Coronary artery (tissue), 2 donors: ENCODE measurements at regions not wholly inside any gene's neighbourhood (a gene's known extent, or its start where the extent isn't known, plus 50 kb on each side); places are given as distances from the start of the nearest gene placed in this dataset.
"Not testable (repeated sequence)": the region's sequence is repeated elsewhere in the genome, so short reads cannot be mapped to it uniquely, and the experiment has no call there.

Experiments
- DNase-seq: peaks from one replicate; pipeline ENCODE4 v3.0.0-alpha.2; 2017; ENCODE audit warnings: low spot score
- H3K27ac ChIP-seq, 2 donors: fragments of 200-600 bp; sonication (generic); one replicate each; pipeline ENCODE4 v1.5.1; 2016 to 2019
- H3K4me3 ChIP-seq: fragments of 200-600 bp; sonication (generic); 2 replicates; pipeline ENCODE4 v1.5.1; 2016; ENCODE audit warnings: mild to moderate bottlenecking, moderate library complexity
- CTCF ChIP-seq: fragments of 200-600 bp; sonication (generic); IDR thresholded peaks from one replicate; pipeline ENCODE4 v1.5.1; 2019; ENCODE audit warnings: antibody characterized with exemption

DNA sequence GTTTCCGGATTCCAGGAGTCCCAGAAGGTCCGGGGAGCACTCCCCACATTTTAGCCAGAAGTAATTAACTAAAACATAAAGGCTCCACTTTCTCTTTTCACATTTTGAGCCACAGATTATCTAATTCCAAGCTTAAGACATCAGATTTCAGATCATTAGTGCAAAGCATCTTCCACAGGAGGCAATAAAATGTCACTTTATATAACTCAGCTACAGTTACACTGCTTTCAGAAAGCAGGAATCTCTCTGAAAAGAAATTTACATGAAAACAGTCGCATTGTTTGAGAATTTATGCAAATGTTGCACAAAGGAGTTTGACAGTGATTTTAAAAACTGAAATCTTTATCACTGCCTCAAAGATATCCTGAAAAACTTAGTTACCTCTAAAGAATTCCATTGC is 99.7 kb downstream of the LMO4 start:
- H3K27ac ChIP-seq: no peak overlapping the region
- no peak overlapping the region for H3K4me3 ChIP-seq
- DNase-seq: no peak
- TF ChIP-seq CTCF: no peak

DNA sequence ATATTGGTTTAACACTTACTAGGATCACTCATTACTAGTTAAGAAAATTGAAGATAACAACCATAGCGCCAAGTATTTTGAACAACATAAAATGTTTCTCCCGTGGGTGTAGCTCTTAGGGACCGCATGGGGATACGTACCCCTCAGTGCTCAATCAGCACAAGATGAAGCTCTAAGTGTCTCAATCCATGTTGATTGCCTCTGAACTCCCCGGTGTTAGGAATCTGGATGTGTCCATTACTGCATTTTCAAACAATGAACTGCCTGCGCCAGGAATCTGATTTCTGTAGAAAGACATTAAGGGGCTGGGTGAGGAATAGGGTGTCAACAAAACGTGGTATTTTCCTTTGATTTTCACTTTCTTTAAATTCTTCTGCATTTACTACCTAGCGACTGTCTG is 100.2 kb downstream of the LMO4 start:
- H3K27ac ChIP-seq: no peak overlapping the region
- H3K4me3 ChIP-seq: no peak overlapping the region
- DNase-seq: no peak
- TF ChIP-seq CTCF: no peak

DNA sequence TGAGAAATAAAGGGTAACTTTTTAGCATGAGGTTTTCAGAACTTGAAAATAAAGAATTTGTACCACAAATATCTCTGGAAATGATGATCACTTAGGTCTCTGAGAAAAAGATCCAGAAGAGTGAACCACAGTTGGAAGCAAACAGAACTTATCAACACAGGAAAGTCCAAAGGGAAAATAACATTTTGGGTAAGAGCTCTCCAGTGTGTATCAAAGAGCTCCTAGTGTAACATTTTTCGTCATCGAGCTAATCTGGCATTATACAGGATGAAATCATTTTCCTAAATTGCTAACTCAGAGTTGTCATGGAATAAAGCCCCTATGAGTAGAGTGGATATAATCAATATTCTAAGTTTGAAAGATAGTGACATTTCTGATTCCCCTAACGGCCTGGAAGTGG is 104.0 kb downstream of the LMO4 start:
- no peak for TF ChIP-seq CTCF
- Histone ChIP-seq H3K27ac (no peak overlapping the region), H3K4me3 (no peak overlapping the region)

GRCh38 chr1:87433101-87433500 is 104.4 kb downstream of the LMO4 start:
- not testable (repeated sequence) for H3K4me3 ChIP-seq, DNase-seq, H3K27ac ChIP-seq

More for the DNA sequence above, 104.0 kb downstream of the LMO4 start:
- DNase-seq: no peak

GRCh38 chr1:87435484-87435883 is 106.8 kb downstream of the LMO4 start:
- DNase-seq: no peak
- Histone ChIP-seq H3K27ac (peak overlapping the region in 1 of 2 donors; percentile 44), H3K4me3 (no peak overlapping the region)
- no peak for TF ChIP-seq CTCF

- H3K27ac ChIP-seq: peak overlapping the region in 1 of 2 donors; percentile 44
- DNase-seq: not testable (repeated sequence)
- H3K4me3 ChIP-seq: peak overlapping the region; percentile 12
Measured at GRCh38 chr1:87436115-87436514, 107.4 kb downstream of the LMO4 start.

DNA sequence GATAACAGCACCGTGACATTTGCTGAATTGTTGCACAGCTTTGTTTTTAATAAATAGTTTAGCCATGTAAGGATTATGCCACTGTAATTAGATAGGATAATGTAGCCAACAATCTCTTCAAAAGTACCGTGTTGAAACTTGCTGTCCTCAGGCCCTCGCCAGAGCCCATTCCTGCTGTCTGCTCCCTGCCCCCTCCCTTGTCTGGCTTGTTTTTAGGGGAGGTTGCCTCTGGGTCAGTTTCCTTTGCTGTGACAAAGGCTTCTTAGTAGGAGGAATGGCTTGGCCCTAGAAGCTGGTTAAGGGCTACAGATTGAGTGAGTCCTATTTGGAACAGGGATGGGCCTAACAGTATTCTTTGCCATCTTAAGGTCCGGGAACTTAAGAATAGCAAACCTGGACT is 107.9 kb downstream of the LMO4 start:
- TF ChIP-seq CTCF: no peak
- Histone ChIP-seq H3K27ac (peak overlapping the region in 1 of 2 donors; percentile 66), H3K4me3 (peak overlapping the region; percentile 12)
- no peak for DNase-seq

- H3K4me3 ChIP-seq: no peak overlapping the region
- no peak for DNase-seq
- TF ChIP-seq CTCF: no peak
- no peak overlapping the region for H3K27ac ChIP-seq
Measured at GRCh38 chr1:87437663-87438295, 109.1 kb downstream of the LMO4 start.
